ENCODE measurements at regions not wholly inside any gene's neighbourhood (a gene's known extent, or its start where the extent isn't known, plus 50 kb on each side); places are given as distances from the start of the nearest gene placed in this dataset.
A peak's percentile ranks its signal among the peaks of the same experiment; 100 is the strongest.

DNA sequence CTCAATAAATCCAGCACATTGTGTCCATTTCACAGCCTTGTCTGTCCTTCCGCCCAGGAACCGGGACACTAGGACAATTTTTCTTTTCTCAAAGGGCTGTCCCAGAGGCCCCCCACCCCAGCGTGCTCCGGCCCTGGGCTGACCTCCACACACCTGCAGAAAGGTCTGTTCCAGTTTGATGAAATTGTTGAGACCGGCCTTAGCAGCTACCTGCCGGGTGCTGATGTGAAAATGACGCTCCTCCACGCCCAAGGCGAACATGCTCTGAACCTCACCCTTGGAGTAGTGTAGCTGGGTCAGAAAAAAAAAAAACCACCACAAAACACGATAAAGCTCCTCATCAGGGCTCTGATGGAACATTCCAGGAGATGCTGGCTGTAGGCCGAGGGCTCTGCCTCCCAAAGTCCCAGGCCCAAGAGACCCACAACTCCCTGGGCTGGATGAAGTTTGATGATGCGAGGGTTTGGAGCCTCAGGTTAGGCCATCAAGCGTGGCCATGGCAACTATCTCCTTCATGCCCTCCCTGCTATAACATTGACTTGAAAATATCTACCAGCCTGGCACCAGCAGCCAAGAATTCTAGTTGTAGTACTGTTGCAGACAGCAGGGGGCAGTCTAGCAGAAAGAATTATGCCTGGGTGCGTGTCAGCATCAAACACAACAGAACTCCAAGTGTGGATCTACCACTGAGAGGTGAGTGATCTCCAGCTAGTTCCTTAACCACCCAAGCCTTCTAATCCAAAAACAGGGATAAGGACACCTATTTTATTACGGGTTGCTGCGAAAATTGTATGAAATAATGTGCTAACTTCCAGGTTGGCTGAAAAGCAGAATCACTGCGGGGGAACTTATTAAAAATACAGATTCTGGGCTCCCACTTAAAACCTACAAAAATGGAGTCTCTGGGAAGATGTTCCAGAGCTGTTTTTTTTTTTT is 62.1 kb downstream of the RMI2 start (continued):
- TF ChIP-seq SNAI1 (CRISPR knock-in tag; IDR thresholded peaks at IDR 0.05; ENCODE audit: borderline replicate concordance): no peak
- TF ChIP-seq, protein P1, sequence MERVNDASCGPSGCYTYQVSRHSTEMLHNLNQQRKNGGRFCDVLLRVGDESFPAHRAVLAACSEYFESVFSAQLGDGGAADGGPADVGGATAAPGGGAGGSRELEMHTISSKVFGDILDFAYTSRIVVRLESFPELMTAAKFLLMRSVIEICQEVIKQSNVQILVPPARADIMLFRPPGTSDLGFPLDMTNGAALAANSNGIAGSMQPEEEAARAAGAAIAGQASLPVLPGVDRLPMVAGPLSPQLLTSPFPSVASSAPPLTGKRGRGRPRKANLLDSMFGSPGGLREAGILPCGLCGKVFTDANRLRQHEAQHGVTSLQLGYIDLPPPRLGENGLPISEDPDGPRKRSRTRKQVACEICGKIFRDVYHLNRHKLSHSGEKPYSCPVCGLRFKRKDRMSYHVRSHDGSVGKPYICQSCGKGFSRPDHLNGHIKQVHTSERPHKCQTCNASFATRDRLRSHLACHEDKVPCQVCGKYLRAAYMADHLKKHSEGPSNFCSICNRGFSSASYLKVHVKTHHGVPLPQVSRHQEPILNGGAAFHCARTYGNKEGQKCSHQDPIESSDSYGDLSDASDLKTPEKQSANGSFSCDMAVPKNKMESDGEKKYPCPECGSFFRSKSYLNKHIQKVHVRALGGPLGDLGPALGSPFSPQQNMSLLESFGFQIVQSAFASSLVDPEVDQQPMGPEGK (CRISPR knock-in tag; IDR thresholded peaks at IDR 0.05): 0 out of 2 replicates have a peak, but pooled peaks have one; percentile 9
- TF ChIP-seq ZNF660 (CRISPR knock-in tag; IDR thresholded peaks at IDR 0.05; ENCODE audit: borderline replicate concordance, low read depth): no peak
- peak; percentile 83 for TF ChIP-seq ZNF781 (CRISPR knock-in tag; IDR thresholded peaks at IDR 0.05; ENCODE audit: borderline replicate concordance, not compliant biosample characterization)
- 0 out of 2 replicates have a peak, but pooled peaks have one; percentile 64 for TF ChIP-seq ZNF619 (CRISPR knock-in tag; IDR thresholded peaks at IDR 0.05)
- no peak for TF ChIP-seq ZFP1 (CRISPR knock-in tag; IDR thresholded peaks at IDR 0.05)
- TF ChIP-seq IRF2 (CRISPR knock-in tag; IDR thresholded peaks at IDR 0.05): peak; percentile 60; the same call in 1 of the 2 replicates
- 0 out of 2 replicates have a peak, but pooled peaks have one; percentile 45 for TF ChIP-seq ZNF547 (CRISPR knock-in tag; IDR thresholded peaks at IDR 0.05)
- TF ChIP-seq RBAK (CRISPR knock-in tag; IDR thresholded peaks at IDR 0.05): 0 out of 2 replicates have a peak, but pooled peaks have one; percentile 18
- TF ChIP-seq, protein P2, sequence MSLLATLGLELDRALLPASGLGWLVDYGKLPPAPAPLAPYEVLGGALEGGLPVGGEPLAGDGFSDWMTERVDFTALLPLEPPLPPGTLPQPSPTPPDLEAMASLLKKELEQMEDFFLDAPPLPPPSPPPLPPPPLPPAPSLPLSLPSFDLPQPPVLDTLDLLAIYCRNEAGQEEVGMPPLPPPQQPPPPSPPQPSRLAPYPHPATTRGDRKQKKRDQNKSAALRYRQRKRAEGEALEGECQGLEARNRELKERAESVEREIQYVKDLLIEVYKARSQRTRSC (CRISPR knock-in tag; IDR thresholded peaks at IDR 0.05; ENCODE audit: low read depth): no peak
- TF ChIP-seq ZSCAN22 (CRISPR knock-in tag; IDR thresholded peaks at IDR 0.05): no peak
- peak; percentile 97 for TF ChIP-seq STAG1 (CRISPR knock-in tag; IDR thresholded peaks at IDR 0.05)
- 0 out of 2 replicates have a peak, but pooled peaks have one; percentile 52 for TF ChIP-seq CAMTA2 (CRISPR knock-in tag; IDR thresholded peaks at IDR 0.05; ENCODE audit: borderline replicate concordance)
- TF ChIP-seq, protein P3, sequence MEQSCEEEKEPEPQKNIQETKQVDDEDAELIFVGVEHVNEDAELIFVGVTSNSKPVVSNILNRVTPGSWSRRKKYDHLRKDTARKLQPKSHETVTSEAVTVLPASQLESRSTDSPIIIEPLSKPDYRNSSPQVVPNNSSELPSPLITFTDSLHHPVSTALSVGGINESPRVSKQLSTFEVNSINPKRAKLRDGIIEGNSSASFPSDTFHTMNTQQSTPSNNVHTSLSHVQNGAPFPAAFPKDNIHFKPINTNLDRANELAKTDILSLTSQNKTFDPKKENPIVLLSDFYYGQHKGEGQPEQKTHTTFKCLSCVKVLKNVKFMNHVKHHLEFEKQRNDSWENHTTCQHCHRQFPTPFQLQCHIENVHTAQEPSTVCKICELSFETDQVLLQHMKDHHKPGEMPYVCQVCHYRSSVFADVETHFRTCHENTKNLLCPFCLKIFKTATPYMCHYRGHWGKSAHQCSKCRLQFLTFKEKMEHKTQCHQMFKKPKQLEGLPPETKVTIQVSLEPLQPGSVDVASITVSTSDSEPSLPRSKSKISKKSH (CRISPR knock-in tag; IDR thresholded peaks at IDR 0.05; ENCODE audit: borderline replicate concordance): 0 out of 2 replicates have a peak, but pooled peaks have one; percentile 59
- TF ChIP-seq, protein P4, sequence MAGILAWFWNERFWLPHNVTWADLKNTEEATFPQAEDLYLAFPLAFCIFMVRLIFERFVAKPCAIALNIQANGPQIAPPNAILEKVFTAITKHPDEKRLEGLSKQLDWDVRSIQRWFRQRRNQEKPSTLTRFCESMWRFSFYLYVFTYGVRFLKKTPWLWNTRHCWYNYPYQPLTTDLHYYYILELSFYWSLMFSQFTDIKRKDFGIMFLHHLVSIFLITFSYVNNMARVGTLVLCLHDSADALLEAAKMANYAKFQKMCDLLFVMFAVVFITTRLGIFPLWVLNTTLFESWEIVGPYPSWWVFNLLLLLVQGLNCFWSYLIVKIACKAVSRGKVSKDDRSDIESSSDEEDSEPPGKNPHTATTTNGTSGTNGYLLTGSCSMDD (CRISPR knock-in tag; IDR thresholded peaks at IDR 0.05): peak; percentile 54; the same call in 1 of the 2 replicates
- TF ChIP-seq ZNF607 (CRISPR knock-in tag; IDR thresholded peaks at IDR 0.05; ENCODE audit: borderline replicate concordance): no peak
- no peak for TF ChIP-seq NPAS2 (CRISPR knock-in tag; IDR thresholded peaks at IDR 0.05; ENCODE audit: borderline replicate concordance)
- TF ChIP-seq, protein P5, sequence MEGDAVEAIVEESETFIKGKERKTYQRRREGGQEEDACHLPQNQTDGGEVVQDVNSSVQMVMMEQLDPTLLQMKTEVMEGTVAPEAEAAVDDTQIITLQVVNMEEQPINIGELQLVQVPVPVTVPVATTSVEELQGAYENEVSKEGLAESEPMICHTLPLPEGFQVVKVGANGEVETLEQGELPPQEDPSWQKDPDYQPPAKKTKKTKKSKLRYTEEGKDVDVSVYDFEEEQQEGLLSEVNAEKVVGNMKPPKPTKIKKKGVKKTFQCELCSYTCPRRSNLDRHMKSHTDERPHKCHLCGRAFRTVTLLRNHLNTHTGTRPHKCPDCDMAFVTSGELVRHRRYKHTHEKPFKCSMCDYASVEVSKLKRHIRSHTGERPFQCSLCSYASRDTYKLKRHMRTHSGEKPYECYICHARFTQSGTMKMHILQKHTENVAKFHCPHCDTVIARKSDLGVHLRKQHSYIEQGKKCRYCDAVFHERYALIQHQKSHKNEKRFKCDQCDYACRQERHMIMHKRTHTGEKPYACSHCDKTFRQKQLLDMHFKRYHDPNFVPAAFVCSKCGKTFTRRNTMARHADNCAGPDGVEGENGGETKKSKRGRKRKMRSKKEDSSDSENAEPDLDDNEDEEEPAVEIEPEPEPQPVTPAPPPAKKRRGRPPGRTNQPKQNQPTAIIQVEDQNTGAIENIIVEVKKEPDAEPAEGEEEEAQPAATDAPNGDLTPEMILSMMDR (CRISPR knock-in tag; IDR thresholded peaks at IDR 0.05): peak; percentile 96
- TF ChIP-seq JUND (CRISPR knock-in tag; IDR thresholded peaks at IDR 0.05): no peak
- no peak for TF ChIP-seq NR3C1 (CRISPR knock-in tag; IDR thresholded peaks at IDR 0.05)
- TF ChIP-seq ZFY (CRISPR knock-in tag; IDR thresholded peaks at IDR 0.05): peak; percentile 32; the same call in 1 of the 2 replicates
- 0 out of 2 replicates have a peak, but pooled peaks have one; percentile 46 for TF ChIP-seq CHCHD3 (CRISPR knock-in tag; IDR thresholded peaks at IDR 0.05)

Measured in HepG2 (cell line).